ENCODE measurements at regions not wholly inside any gene's neighbourhood (a gene's known extent, or its start where the extent isn't known, plus 50 kb on each side); places are given as distances from the start of the nearest gene placed in this dataset.

GRCh38 chr9:118423021-118423420 is 718.8 kb downstream of the TLR4 start:
- no peak for TF ChIP-seq CTCF (conservative IDR thresholded peaks at IDR 0.05 in 1 of 2, IDR thresholded peaks at IDR 0.05 in 1 of 2; ENCODE audit: low read depth in 1 of 2, low read length in 2 of 2)
- no peak for TF ChIP-seq EZH2 (IDR thresholded peaks at IDR 0.05; ENCODE audit: low read length, missing control alignments)
